HEK293 (cell line): ENCODE measurements at regions not wholly inside any gene's neighbourhood (a gene's known extent, or its start where the extent isn't known, plus 50 kb on each side); places are given as distances from the start of the nearest gene placed in this dataset.

Experiments used
- CTCF ChIA-PET: fragments of 350-600 bp; formaldehyde crosslinking; extraction: SDS; loops from one replicate; lab custom pipeline; 2021; ENCODE audit warnings: antibody characterized with exemption; lab: Yijun Ruan, JAX
- POLR2A ChIA-PET: fragments of 300-600 bp; formaldehyde crosslinking; extraction: SDS; loops from one replicate; lab custom pipeline; 2020; ENCODE audit warnings: antibody characterized with exemption, inconsistent platforms; lab: Yijun Ruan, JAX
- H3K27ac ChIP-seq: fragments of 200-500 bp; sonication (Bioruptor generic); 2 replicates; pipeline ENCODE4 v1.5.1; 2014; ENCODE audit warnings: low read depth, low read length, control low read depth, inconsistent platforms; ENCODE audit errors: extremely low read depth
- H3K36me3 ChIP-seq, 2 experiments: fragments of 200-500 bp in 1 of 2; sonication (Bioruptor generic) in 1 of 2; 1 replicate in 1 of 2; 2 replicates in 1 of 2; pipeline ENCODE4 v1.5.1; 2014 to 2017; ENCODE audit warnings: inconsistent platforms in 2 of 2, low read length in 2 of 2; ENCODE audit not compliant: control insufficient read depth in 2 of 2, insufficient read depth in 1 of 2
- H3K4me1 ChIP-seq: fragments of 200-500 bp; sonication (Bioruptor generic); 2 replicates; pipeline ENCODE4 v1.5.1; 2014; ENCODE audit warnings: mild to moderate bottlenecking, low read length, inconsistent platforms; ENCODE audit not compliant: control insufficient read depth, insufficient read depth
- H3K4me3 ChIP-seq: 2 replicates; pipeline ENCODE4 v1.5.1; 2011; ENCODE audit warnings: low read depth, mild to moderate bottlenecking, control low read depth, low read length, moderate library complexity
- H3K9me3 ChIP-seq: fragments of 200-500 bp; sonication (Bioruptor generic); 2 replicates; pipeline ENCODE4 v1.5.1; 2014; ENCODE audit warnings: low read depth, low read length, inconsistent platforms; ENCODE audit not compliant: control insufficient read depth, insufficient read depth
- BCL11A ChIP-seq: fragments of 450-650 bp; formaldehyde crosslinking; IDR thresholded peaks from 2 replicates; pipeline ENCODE4 v1.5.1; 2016; ENCODE audit warnings: low read depth, missing biosample characterization, missing genetic modification characterization
- GLIS2 ChIP-seq: fragments of 450-650 bp; formaldehyde crosslinking; IDR thresholded peaks from 2 replicates; pipeline ENCODE4 v1.5.1; 2016; ENCODE audit warnings: missing biosample characterization, missing genetic modification characterization
- KLF9 ChIP-seq: fragments of 450-650 bp; formaldehyde crosslinking; IDR thresholded peaks from 2 replicates; pipeline ENCODE4 v1.5.1; 2016; ENCODE audit warnings: missing biosample characterization, missing genetic modification characterization, low read depth
- RBAK ChIP-seq: fragments of 450-650 bp; formaldehyde crosslinking; IDR thresholded peaks from 2 replicates; pipeline ENCODE4 v1.5.1; 2016; ENCODE audit warnings: missing biosample characterization, missing genetic modification characterization
- SALL2 ChIP-seq: fragments of 450-650 bp; formaldehyde crosslinking; IDR thresholded peaks from 2 replicates; pipeline ENCODE4 v1.5.0; 2017; ENCODE audit warnings: missing biosample characterization, mild to moderate bottlenecking, missing genetic modification characterization, borderline replicate concordance
- ZEB2 ChIP-seq: fragments of 450-650 bp; formaldehyde crosslinking; IDR thresholded peaks from 2 replicates; pipeline ENCODE4 v1.5.1; 2016; ENCODE audit warnings: missing biosample characterization, missing genetic modification characterization
- ZNF155 ChIP-seq: fragments of 450-650 bp; formaldehyde crosslinking; IDR thresholded peaks from 2 replicates; pipeline ENCODE4 v1.5.1; 2016; ENCODE audit warnings: missing biosample characterization, missing genetic modification characterization
- ZNF157 ChIP-seq: fragments of 450-650 bp; formaldehyde crosslinking; IDR thresholded peaks from 2 replicates; pipeline ENCODE4 v1.5.1; 2016; ENCODE audit warnings: missing biosample characterization, missing genetic modification characterization
- ZNF211 ChIP-seq: fragments of 450-650 bp; formaldehyde crosslinking; IDR thresholded peaks from 2 replicates; pipeline ENCODE4 v1.5.1; 2016; ENCODE audit warnings: low read depth, missing biosample characterization, missing genetic modification characterization
- ZNF223 ChIP-seq: fragments of 450-650 bp; formaldehyde crosslinking; IDR thresholded peaks from 2 replicates; pipeline ENCODE4 v1.5.1; 2016; ENCODE audit warnings: missing biosample characterization, missing genetic modification characterization
- ZNF23 ChIP-seq: fragments of 450-650 bp; formaldehyde crosslinking; IDR thresholded peaks from 2 replicates; pipeline ENCODE4 v1.5.1; 2016; ENCODE audit warnings: missing biosample characterization, missing genetic modification characterization, borderline replicate concordance
- ZNF473 ChIP-seq: fragments of 450-650 bp; formaldehyde crosslinking; IDR thresholded peaks from 2 replicates; pipeline ENCODE4 v1.5.1; 2017; ENCODE audit warnings: missing biosample characterization, missing genetic modification characterization
- ZNF514 ChIP-seq: fragments of 450-650 bp; formaldehyde crosslinking; IDR thresholded peaks from 2 replicates; pipeline ENCODE4 v1.5.1; 2016; ENCODE audit warnings: missing biosample characterization, missing genetic modification characterization
- ZNF621 ChIP-seq: fragments of 450-650 bp; formaldehyde crosslinking; IDR thresholded peaks from 2 replicates; pipeline ENCODE4 v1.5.1; 2017; ENCODE audit warnings: missing biosample characterization, missing genetic modification characterization
- ZNF623 ChIP-seq: fragments of 450-650 bp; formaldehyde crosslinking; IDR thresholded peaks from 2 replicates; pipeline ENCODE4 v1.5.1; 2016; ENCODE audit warnings: missing biosample characterization, missing genetic modification characterization
- ZNF624 ChIP-seq: fragments of 450-650 bp; formaldehyde crosslinking; IDR thresholded peaks from 2 replicates; pipeline ENCODE4 v1.5.1; 2017; ENCODE audit warnings: missing biosample characterization, missing genetic modification characterization
- ZNF791 ChIP-seq: fragments of 450-650 bp; formaldehyde crosslinking; IDR thresholded peaks from 2 replicates; pipeline ENCODE4 v1.5.1; 2016; ENCODE audit warnings: missing biosample characterization, missing genetic modification characterization
- TF ChIP-seq, protein P1 (sequence below): fragments of 450-650 bp; formaldehyde crosslinking; IDR thresholded peaks from 2 replicates; pipeline ENCODE4 v1.5.1; 2016; ENCODE audit warnings: missing biosample characterization, missing genetic modification characterization
- TF ChIP-seq, protein P2 (sequence below): fragments of 450-650 bp; formaldehyde crosslinking; IDR thresholded peaks from 2 replicates; pipeline ENCODE4 v1.5.1; 2017; ENCODE audit warnings: missing biosample characterization, mild to moderate bottlenecking, missing genetic modification characterization, moderate library complexity
- TF ChIP-seq, protein P3 (sequence below): fragments of 450-650 bp; formaldehyde crosslinking; IDR thresholded peaks from 2 replicates; pipeline ENCODE4 v1.5.1; 2016; ENCODE audit warnings: missing biosample characterization, missing genetic modification characterization
- TF ChIP-seq, protein P4 (sequence below): fragments of 450-650 bp; formaldehyde crosslinking; IDR thresholded peaks from 2 replicates; pipeline ENCODE4 v1.5.1; 2016; ENCODE audit warnings: missing biosample characterization, missing genetic modification characterization
- TF ChIP-seq, protein P5 (sequence below): fragments of 450-650 bp; formaldehyde crosslinking; IDR thresholded peaks from 2 replicates; pipeline ENCODE4 v1.5.1; 2016; ENCODE audit warnings: missing biosample characterization, missing genetic modification characterization
- TF ChIP-seq, protein P6 (sequence below): fragments of 450-650 bp; formaldehyde crosslinking; IDR thresholded peaks from 2 replicates; pipeline ENCODE4 v1.5.1; 2016; ENCODE audit warnings: missing biosample characterization, missing genetic modification characterization

DNA sequence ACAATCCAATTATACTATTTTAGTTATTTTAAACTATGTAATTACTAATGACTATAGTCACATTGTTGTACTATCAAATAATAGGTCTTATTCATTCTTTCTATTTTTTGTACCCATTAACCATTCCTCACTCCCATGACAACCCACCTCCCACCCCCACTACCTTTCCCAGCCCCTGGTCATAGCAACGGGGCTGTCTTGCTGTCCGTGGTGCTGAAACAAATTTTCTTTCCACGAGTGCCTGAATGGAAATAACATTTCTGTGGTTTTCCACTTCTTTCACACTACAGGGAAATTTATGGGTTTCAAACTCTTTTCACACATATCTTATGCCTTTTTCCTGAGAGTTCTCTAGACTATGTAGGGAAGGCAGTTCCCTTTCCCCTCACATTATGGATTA, 326.6 kb downstream of the PHKB start:
- no peaks in the 10 kb centered on the region for H3K9me3 ChIP-seq
- TF ChIP-seq ZNF621 (tag by site-specific recombination): no peak
- TF ChIP-seq, protein P1, sequence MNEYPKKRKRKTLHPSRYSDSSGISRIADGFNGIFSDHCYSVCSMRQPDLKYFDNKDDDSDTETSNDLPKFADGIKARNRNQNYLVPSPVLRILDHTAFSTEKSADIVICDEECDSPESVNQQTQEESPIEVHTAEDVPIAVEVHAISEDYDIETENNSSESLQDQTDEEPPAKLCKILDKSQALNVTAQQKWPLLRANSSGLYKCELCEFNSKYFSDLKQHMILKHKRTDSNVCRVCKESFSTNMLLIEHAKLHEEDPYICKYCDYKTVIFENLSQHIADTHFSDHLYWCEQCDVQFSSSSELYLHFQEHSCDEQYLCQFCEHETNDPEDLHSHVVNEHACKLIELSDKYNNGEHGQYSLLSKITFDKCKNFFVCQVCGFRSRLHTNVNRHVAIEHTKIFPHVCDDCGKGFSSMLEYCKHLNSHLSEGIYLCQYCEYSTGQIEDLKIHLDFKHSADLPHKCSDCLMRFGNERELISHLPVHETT (tag by site-specific recombination): no peak
- TF ChIP-seq, protein P2, sequence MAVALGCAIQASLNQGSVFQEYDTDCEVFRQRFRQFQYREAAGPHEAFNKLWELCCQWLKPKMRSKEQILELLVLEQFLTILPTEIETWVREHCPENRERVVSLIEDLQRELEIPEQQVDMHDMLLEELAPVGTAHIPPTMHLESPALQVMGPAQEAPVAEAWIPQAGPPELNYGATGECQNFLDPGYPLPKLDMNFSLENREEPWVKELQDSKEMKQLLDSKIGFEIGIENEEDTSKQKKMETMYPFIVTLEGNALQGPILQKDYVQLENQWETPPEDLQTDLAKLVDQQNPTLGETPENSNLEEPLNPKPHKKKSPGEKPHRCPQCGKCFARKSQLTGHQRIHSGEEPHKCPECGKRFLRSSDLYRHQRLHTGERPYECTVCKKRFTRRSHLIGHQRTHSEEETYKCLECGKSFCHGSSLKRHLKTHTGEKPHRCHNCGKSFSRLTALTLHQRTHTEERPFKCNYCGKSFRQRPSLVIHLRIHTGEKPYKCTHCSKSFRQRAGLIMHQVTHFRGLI (tag by site-specific recombination): no peak
- TF ChIP-seq ZNF223 (tag by site-specific recombination): no peak
- TF ChIP-seq, protein P3, sequence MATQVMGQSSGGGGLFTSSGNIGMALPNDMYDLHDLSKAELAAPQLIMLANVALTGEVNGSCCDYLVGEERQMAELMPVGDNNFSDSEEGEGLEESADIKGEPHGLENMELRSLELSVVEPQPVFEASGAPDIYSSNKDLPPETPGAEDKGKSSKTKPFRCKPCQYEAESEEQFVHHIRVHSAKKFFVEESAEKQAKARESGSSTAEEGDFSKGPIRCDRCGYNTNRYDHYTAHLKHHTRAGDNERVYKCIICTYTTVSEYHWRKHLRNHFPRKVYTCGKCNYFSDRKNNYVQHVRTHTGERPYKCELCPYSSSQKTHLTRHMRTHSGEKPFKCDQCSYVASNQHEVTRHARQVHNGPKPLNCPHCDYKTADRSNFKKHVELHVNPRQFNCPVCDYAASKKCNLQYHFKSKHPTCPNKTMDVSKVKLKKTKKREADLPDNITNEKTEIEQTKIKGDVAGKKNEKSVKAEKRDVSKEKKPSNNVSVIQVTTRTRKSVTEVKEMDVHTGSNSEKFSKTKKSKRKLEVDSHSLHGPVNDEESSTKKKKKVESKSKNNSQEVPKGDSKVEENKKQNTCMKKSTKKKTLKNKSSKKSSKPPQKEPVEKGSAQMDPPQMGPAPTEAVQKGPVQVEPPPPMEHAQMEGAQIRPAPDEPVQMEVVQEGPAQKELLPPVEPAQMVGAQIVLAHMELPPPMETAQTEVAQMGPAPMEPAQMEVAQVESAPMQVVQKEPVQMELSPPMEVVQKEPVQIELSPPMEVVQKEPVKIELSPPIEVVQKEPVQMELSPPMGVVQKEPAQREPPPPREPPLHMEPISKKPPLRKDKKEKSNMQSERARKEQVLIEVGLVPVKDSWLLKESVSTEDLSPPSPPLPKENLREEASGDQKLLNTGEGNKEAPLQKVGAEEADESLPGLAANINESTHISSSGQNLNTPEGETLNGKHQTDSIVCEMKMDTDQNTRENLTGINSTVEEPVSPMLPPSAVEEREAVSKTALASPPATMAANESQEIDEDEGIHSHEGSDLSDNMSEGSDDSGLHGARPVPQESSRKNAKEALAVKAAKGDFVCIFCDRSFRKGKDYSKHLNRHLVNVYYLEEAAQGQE (tag by site-specific recombination): peak; percentile 89
- TF ChIP-seq ZNF624 (tag by site-specific recombination): no peak
- TF ChIP-seq, all 188 proteins: peak for 1
- no peak overlapping the region for H3K4me3 ChIP-seq
- CTCF ChIA-PET: no interaction called here
- POLR2A ChIA-PET: no interaction called here
- H3K36me3 ChIP-seq: no peaks in the 10 kb centered on the region
- H3K4me1 ChIP-seq: no peaks in the 10 kb centered on the region
- H3K27ac ChIP-seq: no peak overlapping the region

DNA sequence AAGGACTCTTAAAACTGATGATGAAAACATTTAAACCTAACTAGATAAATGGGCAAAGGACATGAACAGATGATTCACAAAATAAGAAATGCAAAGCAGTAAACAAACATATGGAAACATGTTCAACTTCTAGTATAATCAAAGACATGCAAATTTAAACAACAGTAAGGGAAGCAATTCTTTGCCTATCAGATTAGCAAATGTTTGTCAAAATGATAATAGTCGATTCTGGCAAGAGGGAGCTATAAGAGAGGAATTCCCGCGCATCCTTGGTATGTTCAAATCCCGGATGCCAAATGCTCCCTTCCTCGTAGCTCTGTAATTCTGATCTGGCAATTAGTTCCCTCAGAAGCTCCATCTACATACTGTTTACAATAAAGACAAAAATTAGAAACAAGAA, 320.5 kb downstream of the PHKB start:
- CTCF ChIA-PET: no interaction called here

More for the DNA sequence above, 320.5 kb downstream of the PHKB start:
- H3K27ac ChIP-seq: no peak overlapping the region
- H3K9me3 ChIP-seq: no peaks in the 10 kb centered on the region
- no peaks in the 10 kb centered on the region for H3K4me1 ChIP-seq
- H3K4me3 ChIP-seq: no peak overlapping the region
- POLR2A ChIA-PET: no interaction called here
- TF ChIP-seq RBAK: no peak
- no peak for TF ChIP-seq ZNF623 (tag by site-specific recombination)
- TF ChIP-seq GLIS2 (tag by site-specific recombination): no peak
- no peak for TF ChIP-seq ZEB2
- no peak for TF ChIP-seq ZNF791 (tag by site-specific recombination)
- TF ChIP-seq BCL11A (tag by site-specific recombination): no peak
- no peak for TF ChIP-seq ZNF155 (tag by site-specific recombination)
- TF ChIP-seq ZNF157 (tag by site-specific recombination): no peak
- no peak for TF ChIP-seq ZNF473
- TF ChIP-seq KLF9: no peak
- TF ChIP-seq, protein P4, sequence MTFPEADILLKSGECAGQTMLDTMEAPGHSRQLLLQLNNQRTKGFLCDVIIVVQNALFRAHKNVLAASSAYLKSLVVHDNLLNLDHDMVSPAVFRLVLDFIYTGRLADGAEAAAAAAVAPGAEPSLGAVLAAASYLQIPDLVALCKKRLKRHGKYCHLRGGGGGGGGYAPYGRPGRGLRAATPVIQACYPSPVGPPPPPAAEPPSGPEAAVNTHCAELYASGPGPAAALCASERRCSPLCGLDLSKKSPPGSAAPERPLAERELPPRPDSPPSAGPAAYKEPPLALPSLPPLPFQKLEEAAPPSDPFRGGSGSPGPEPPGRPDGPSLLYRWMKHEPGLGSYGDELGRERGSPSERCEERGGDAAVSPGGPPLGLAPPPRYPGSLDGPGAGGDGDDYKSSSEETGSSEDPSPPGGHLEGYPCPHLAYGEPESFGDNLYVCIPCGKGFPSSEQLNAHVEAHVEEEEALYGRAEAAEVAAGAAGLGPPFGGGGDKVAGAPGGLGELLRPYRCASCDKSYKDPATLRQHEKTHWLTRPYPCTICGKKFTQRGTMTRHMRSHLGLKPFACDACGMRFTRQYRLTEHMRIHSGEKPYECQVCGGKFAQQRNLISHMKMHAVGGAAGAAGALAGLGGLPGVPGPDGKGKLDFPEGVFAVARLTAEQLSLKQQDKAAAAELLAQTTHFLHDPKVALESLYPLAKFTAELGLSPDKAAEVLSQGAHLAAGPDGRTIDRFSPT (tag by site-specific recombination): no peak
- no peak for TF ChIP-seq ZNF23
- TF ChIP-seq, protein P5, sequence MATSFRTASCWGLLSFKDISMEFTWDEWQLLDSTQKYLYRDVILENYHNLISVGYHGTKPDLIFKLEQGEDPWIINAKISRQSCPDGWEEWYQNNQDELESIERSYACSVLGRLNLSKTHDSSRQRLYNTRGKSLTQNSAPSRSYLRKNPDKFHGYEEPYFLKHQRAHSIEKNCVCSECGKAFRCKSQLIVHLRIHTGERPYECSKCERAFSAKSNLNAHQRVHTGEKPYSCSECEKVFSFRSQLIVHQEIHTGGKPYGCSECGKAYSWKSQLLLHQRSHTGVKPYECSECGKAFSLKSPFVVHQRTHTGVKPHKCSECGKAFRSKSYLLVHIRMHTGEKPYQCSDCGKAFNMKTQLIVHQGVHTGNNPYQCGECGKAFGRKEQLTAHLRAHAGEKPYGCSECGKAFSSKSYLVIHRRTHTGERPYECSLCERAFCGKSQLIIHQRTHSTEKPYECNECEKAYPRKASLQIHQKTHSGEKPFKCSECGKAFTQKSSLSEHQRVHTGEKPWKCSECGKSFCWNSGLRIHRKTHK (tag by site-specific recombination): no peak
- TF ChIP-seq, protein P6, sequence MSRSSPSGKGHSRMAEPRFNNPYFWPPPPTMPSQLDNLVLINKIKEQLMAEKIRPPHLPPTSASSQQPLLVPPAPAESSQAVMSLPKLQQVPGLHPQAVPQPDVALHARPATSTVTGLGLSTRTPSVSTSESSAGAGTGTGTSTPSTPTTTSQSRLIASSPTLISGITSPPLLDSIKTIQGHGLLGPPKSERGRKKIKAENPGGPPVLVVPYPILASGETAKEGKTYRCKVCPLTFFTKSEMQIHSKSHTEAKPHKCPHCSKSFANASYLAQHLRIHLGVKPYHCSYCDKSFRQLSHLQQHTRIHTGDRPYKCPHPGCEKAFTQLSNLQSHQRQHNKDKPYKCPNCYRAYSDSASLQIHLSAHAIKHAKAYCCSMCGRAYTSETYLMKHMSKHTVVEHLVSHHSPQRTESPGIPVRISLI (tag by site-specific recombination): no peak
- no peak for TF ChIP-seq ZNF514
- TF ChIP-seq SALL2 (tag by site-specific recombination): no peak
- TF ChIP-seq ZNF211 (tag by site-specific recombination): no peak
- TF ChIP-seq, all 188 proteins: peak for 0
- H3K36me3 ChIP-seq: no peaks in the 10 kb centered on the region
